Ectodermal cell (in vitro differentiated cells): ENCODE measurements at regions not wholly inside any gene's neighbourhood (a gene's known extent, or its start where the extent isn't known, plus 50 kb on each side); places are given as distances from the start of the nearest gene placed in this dataset.

Experiments
- H3K27ac ChIP-seq: 2 replicates; pipeline ENCODE4 v1.7.0; 2013; ENCODE audit warnings: mild to moderate bottlenecking, low read depth, low read length; ENCODE audit not compliant: insufficient read depth, poor library complexity, severe bottlenecking
- H3K27me3 ChIP-seq: 2 replicates; pipeline ENCODE4 v1.7.0; 2013; ENCODE audit warnings: mild to moderate bottlenecking, low read length; ENCODE audit not compliant: insufficient read depth, control insufficient read depth, poor library complexity, severe bottlenecking
- H3K36me3 ChIP-seq: one replicate; pipeline ENCODE4 v1.7.0; 2013; ENCODE audit warnings: low read length; ENCODE audit not compliant: control insufficient read depth, insufficient read depth
- H3K4me1 ChIP-seq: one replicate; pipeline ENCODE4 v1.7.0; 2013; ENCODE audit warnings: low read length; ENCODE audit not compliant: control insufficient read depth, insufficient read depth
- H3K4me3 ChIP-seq: 2 replicates; pipeline ENCODE4 v1.7.0; 2013; ENCODE audit warnings: low read depth, low read length, control low read depth; ENCODE audit not compliant: insufficient read depth
- H3K9me3 ChIP-seq: 2 replicates; pipeline ENCODE4 v1.7.0; 2013; ENCODE audit warnings: mild to moderate bottlenecking, low read length, moderate library complexity; ENCODE audit not compliant: control insufficient read depth
- WGBS, 2 experiments: methylation state at CpG; one replicate each; pipeline ENCODE4 v1.1.7; 2013; ENCODE audit warnings: missing lambda C conversion rate in 2 of 2; 5-methylcytosine and 5-hydroxymethylcytosine counted together

DNA sequence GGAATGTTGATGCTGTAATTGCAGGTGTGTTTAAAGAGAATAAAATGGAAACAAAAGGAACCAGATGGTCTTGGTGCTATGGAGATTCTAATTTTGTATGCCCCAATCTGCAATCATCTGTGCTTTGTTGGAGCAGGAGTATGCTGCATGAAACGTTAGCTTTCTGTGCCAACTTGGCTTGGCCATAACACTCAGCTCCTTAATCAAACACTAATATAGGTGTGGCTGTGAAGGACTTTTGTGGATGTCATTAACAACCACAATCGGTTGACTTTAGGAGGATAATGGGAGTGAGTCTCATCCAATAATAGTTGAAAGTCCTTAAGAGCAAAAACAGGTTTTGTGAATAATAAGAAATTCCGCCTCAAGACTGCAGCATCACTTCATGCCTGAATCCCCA, 399.2 kb downstream of the NLGN4X start:
- Histone ChIP-seq H3K36me3 (no peaks in the 10 kb centered on the region), H3K4me3 (no peak overlapping the region), H3K9me3 (no peaks in the 10 kb centered on the region), H3K27me3 (no peaks in the 10 kb centered on the region), H3K27ac (no peak overlapping the region), H3K4me1 (no peaks in the 10 kb centered on the region)
- 93 to 100% methylated on average over 2 of the region's 3 CpGs for WGBS, 2 experiments

DNA sequence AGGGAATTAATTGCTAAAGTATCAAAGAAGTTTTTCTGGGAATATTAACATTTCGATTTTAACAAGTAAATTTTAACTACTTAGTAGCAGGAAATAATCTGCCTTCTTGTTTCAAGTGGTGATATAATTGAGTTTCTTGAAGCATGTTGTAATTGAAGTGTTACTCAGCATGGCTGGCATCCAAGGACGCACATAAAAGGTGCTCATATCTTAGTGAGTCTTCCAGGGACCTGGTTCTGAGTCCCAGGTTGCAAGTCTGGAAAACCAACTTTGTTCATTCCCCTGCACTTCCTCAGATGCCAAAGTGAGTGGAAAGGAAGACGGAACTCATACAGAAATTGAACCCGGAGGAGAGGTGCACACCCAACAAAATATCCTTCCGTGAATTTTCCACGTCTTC, 399.6 kb downstream of the NLGN4X start:
- H3K4me1 ChIP-seq, result no peaks in the 10 kb centered on the region

GRCh38 chrX:5823903-5824302, 404.8 kb downstream of the NLGN4X start:
- no peak overlapping the region for H3K4me3 ChIP-seq
- H3K27me3 ChIP-seq, result no peaks in the 10 kb centered on the region
- no peaks in the 10 kb centered on the region for H3K9me3 ChIP-seq
- no peaks in the 10 kb centered on the region for H3K4me1 ChIP-seq
- no peaks in the 10 kb centered on the region for H3K36me3 ChIP-seq
- H3K27ac ChIP-seq, result no peak overlapping the region
- WGBS, 2 experiments, result 74 to 80% methylated on average over 6 of the region's 6 CpGs

More for the DNA sequence above, 399.6 kb downstream of the NLGN4X start:
- WGBS, 2 experiments, result 97 to 100% methylated on average over 2 to 5 of the region's 6 CpGs
- no peaks in the 10 kb centered on the region for H3K9me3 ChIP-seq
- H3K27ac ChIP-seq, result no peak overlapping the region
- no peaks in the 10 kb centered on the region for H3K27me3 ChIP-seq
- no peaks in the 10 kb centered on the region for H3K36me3 ChIP-seq
- H3K4me3 ChIP-seq, result no peak overlapping the region

- Histone ChIP-seq H3K9me3 (no peaks in the 10 kb centered on the region), H3K4me3 (no peak overlapping the region), H3K36me3 (no peaks in the 10 kb centered on the region), H3K27ac (no peak overlapping the region), H3K4me1 (no peaks in the 10 kb centered on the region), H3K27me3 (no peaks in the 10 kb centered on the region)
- 83 to 92% methylated on average over 5 to 8 of the region's 8 CpGs for whole genome bisulfite sequencing, 2 experiments
Observed at GRCh38 chrX:5810636-5811035, 418.0 kb downstream of the NLGN4X start.

DNA sequence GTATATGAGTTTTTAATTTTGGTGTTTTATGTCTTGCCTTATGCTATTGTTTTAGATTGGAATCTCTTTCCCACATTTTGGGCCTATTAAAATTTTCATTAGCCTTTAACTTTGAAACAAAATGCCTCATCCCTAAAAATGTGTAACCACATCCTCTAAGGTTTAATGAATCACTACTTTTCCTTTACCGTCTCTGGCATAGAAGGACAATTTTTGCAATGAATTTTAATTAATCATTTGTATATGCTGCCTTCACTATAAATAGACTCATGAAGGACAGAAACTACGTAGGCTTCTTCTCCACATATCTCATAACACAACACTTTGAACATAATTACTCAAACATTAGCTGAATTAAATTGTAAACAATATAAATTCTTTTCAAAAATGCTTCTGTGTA, 421.5 kb downstream of the NLGN4X start:
- Histone ChIP-seq H3K9me3 (no peaks in the 10 kb centered on the region), H3K27ac (no peak overlapping the region), H3K4me3 (no peak overlapping the region), H3K27me3 (no peaks in the 10 kb centered on the region), H3K4me1 (no peaks in the 10 kb centered on the region), H3K36me3 (no peaks in the 10 kb centered on the region)
- WGBS, 2 experiments, result no CpG with 5 or more reads among the region's 2 CpGs

GRCh38 chrX:5802391-5802790, 426.3 kb downstream of the NLGN4X start:
- WGBS, 2 experiments, result no CpG with 5 or more reads among the region's 1 CpG
- no peaks in the 10 kb centered on the region for H3K9me3 ChIP-seq

GRCh38 chrX:5791721-5792120, 436.9 kb downstream of the NLGN4X start:
- Histone ChIP-seq H3K27ac (no peak overlapping the region), H3K27me3 (no peaks in the 10 kb centered on the region), H3K9me3 (no peaks in the 10 kb centered on the region), H3K4me1 (no peaks in the 10 kb centered on the region), H3K4me3 (no peak overlapping the region), H3K36me3 (no peaks in the 10 kb centered on the region)
- 93 to 95% methylated on average over 3 to 4 of the region's 4 CpGs for WGBS, 2 experiments

More at GRCh38 chrX:5802391-5802790, 426.3 kb downstream of the NLGN4X start:
- no peaks in the 10 kb centered on the region for H3K4me1 ChIP-seq
- no peaks in the 10 kb centered on the region for H3K36me3 ChIP-seq
- no peak overlapping the region for H3K27ac ChIP-seq
- H3K27me3 ChIP-seq, result no peaks in the 10 kb centered on the region
- H3K4me3 ChIP-seq, result no peak overlapping the region

- H3K36me3 ChIP-seq, result no peaks in the 10 kb centered on the region
- H3K4me1 ChIP-seq, result no peaks in the 10 kb centered on the region
- H3K4me3 ChIP-seq, result no peak overlapping the region
- no peaks in the 10 kb centered on the region for H3K9me3 ChIP-seq
- no peak overlapping the region for H3K27ac ChIP-seq
- 95 to 96% methylated on average over 3 of the region's 4 CpGs for WGBS, 2 experiments
- H3K27me3 ChIP-seq, result no peaks in the 10 kb centered on the region
Observed at GRCh38 chrX:5788910-5789309, 439.8 kb downstream of the NLGN4X start.

DNA sequence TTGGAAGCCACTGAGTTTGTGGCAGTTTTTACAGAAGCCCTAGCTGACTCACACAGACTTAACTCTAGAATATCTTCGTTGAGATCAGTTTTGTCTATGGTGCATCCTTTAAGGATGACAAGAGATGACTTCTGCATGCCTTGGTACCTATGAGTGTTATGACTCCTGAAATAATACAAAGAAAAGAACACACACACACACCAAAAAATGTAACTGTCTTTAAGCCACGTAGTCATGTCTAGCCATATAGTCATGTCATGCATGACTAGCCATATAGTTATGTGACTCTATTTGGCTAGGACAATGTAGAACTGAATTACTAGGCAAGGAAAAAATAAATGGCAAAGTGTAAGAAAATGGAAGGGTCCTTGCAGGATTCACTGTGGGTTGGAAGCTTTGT, 447.8 kb downstream of the NLGN4X start:
- no peak overlapping the region for H3K4me3 ChIP-seq
- no peak overlapping the region for H3K27ac ChIP-seq
- H3K4me1 ChIP-seq, result no peaks in the 10 kb centered on the region
- H3K9me3 ChIP-seq, result no peaks in the 10 kb centered on the region
- H3K36me3 ChIP-seq, result no peaks in the 10 kb centered on the region
- WGBS, 2 experiments, result 88% methylated on average over 1 of the region's 2 CpGs; no CpG with 5 or more reads in 1 of the 2 experiments
- H3K27me3 ChIP-seq, result no peaks in the 10 kb centered on the region

- H3K27me3 ChIP-seq, result no peaks in the 10 kb centered on the region
- H3K4me1 ChIP-seq, result no peaks in the 10 kb centered on the region
- no peaks in the 10 kb centered on the region for H3K36me3 ChIP-seq
- no peak overlapping the region for H3K4me3 ChIP-seq
- WGBS, 2 experiments, result 29 to 67% methylated on average over 3 of the region's 5 CpGs
- no peak overlapping the region for H3K27ac ChIP-seq
- no peaks in the 10 kb centered on the region for H3K9me3 ChIP-seq
Observed at GRCh38 chrX:5775846-5776430, 452.7 kb downstream of the NLGN4X start.

GRCh38 chrX:5774446-5774845, 454.2 kb downstream of the NLGN4X start:
- Histone ChIP-seq H3K27me3 (no peaks in the 10 kb centered on the region), H3K9me3 (no peaks in the 10 kb centered on the region), H3K4me1 (no peaks in the 10 kb centered on the region), H3K36me3 (no peaks in the 10 kb centered on the region), H3K27ac (no peak overlapping the region), H3K4me3 (no peak overlapping the region)
